ENCODE measurements at regions not wholly inside any gene's neighbourhood (a gene's known extent, or its start where the extent isn't known, plus 50 kb on each side); places are given as distances from the start of the nearest gene placed in this dataset.

- no CpG with 5 or more reads among the region's 2 CpGs for WGBS (ENCODE audit: extremely low coverage, insufficient coverage, insufficient read length)
These were observed 219.6 kb upstream of the LRRN1 start for GRCh38 chr3:3579658-3580057.

DNA sequence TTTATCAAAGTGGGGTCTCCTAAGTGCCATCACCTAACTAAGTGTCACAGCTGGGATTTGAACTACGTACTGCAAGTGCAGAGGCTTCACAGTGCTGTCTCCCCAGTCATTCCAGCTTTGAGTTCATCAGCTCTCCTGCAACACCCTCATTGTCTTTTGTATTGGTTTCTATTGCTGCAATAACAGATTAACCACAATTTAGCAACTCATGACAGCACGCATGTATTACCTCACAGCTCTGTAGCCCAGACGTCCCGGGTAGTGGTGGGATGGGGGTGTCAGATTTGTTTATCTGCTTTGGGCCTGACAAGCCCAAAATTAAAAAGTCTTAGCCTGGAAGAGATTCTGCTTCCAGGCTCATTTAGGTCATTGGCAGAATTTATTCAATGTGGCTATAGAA is 220.5 kb upstream of the LRRN1 start:
- Histone ChIP-seq H2AK5ac (ENCODE audit: low read length) (no peak overlapping the region), H3K4ac (ENCODE audit: low read depth, low read length) (no peak overlapping the region), H4K8ac (ENCODE audit: low read depth, low read length) (no peak overlapping the region), H3K4me1 (ENCODE audit: control insufficient read depth in 1 of 2, insufficient read depth in 2 of 2, low read length in 2 of 2) (no peaks in the 10 kb centered on the region), H2BK120ac (ENCODE audit: insufficient read depth, low read length, poor library complexity) (no peak overlapping the region), H3K9me3 (ENCODE audit: insufficient read depth, low read depth, low read length) (no peaks in the 10 kb centered on the region), H2BK12ac (ENCODE audit: low read length) (no peak overlapping the region), H3K79me2 (ENCODE audit: control insufficient read depth, insufficient read depth, low read length, poor library complexity) (no peaks in the 10 kb centered on the region), H3K14ac (ENCODE audit: low read length) (no peak overlapping the region), H4K12ac (ENCODE audit: low read depth, low read length) (no peak overlapping the region), H3K79me1 (ENCODE audit: low read length) (no peaks in the 10 kb centered on the region), H3K27me3 (ENCODE audit: insufficient read depth, low read length) (no peaks in the 10 kb centered on the region), H3K27ac (ENCODE audit: low read depth, low read length) (no peak overlapping the region), H2BK5ac (ENCODE audit: low read depth, low read length, poor library complexity) (no peak overlapping the region), H3K4me2 (ENCODE audit: low read length) (no peak overlapping the region), H3K4me3 (ENCODE audit: low read depth, low read length) (no peak overlapping the region), H3K23ac (ENCODE audit: low read length) (no peak overlapping the region), H3K18ac (ENCODE audit: low read length) (no peak overlapping the region), H2AFZ (ENCODE audit: insufficient read depth, low read length, poor library complexity) (no peak overlapping the region), H3K9ac (ENCODE audit: low read length) (no peak overlapping the region), H4K91ac (ENCODE audit: low read depth, low read length) (no peak overlapping the region), H3K36me3 (ENCODE audit: control insufficient read depth in 1 of 2, insufficient read depth in 2 of 2, low read length in 2 of 2) (no peaks in the 10 kb centered on the region)
- no CpG with 5 or more reads among the region's 4 CpGs for WGBS (ENCODE audit: extremely low coverage, insufficient coverage, insufficient read length)
- DNase-seq, result no peak

More at GRCh38 chr3:3579658-3580057, 219.6 kb upstream of the LRRN1 start:
- Histone ChIP-seq H2BK12ac (ENCODE audit: low read length) (no peak overlapping the region), H2AK5ac (ENCODE audit: low read length) (no peak overlapping the region), H3K79me1 (ENCODE audit: low read length) (no peaks in the 10 kb centered on the region), H3K4me1 (ENCODE audit: control insufficient read depth in 1 of 2, insufficient read depth in 2 of 2, low read length in 2 of 2) (no peaks in the 10 kb centered on the region), H2BK5ac (ENCODE audit: low read depth, low read length, poor library complexity) (no peak overlapping the region), H3K79me2 (ENCODE audit: control insufficient read depth, insufficient read depth, low read length, poor library complexity) (no peaks in the 10 kb centered on the region), H2BK120ac (ENCODE audit: insufficient read depth, low read length, poor library complexity) (no peak overlapping the region), H3K9me3 (ENCODE audit: insufficient read depth, low read depth, low read length) (no peaks in the 10 kb centered on the region), H3K9ac (ENCODE audit: low read length) (no peak overlapping the region), H4K12ac (ENCODE audit: low read depth, low read length) (no peak overlapping the region), H4K91ac (ENCODE audit: low read depth, low read length) (no peak overlapping the region), H3K4ac (ENCODE audit: low read depth, low read length) (no peak overlapping the region), H2AFZ (ENCODE audit: insufficient read depth, low read length, poor library complexity) (no peak overlapping the region), H3K14ac (ENCODE audit: low read length) (no peak overlapping the region), H4K8ac (ENCODE audit: low read depth, low read length) (no peak overlapping the region), H3K27me3 (ENCODE audit: insufficient read depth, low read length) (no peaks in the 10 kb centered on the region), H3K4me2 (ENCODE audit: low read length) (no peak overlapping the region), H3K4me3 (ENCODE audit: low read depth, low read length) (no peak overlapping the region), H3K27ac (ENCODE audit: low read depth, low read length) (no peak overlapping the region), H3K36me3 (ENCODE audit: control insufficient read depth in 1 of 2, insufficient read depth in 2 of 2, low read length in 2 of 2) (no peaks in the 10 kb centered on the region), H3K18ac (ENCODE audit: low read length) (no peak overlapping the region), H3K23ac (ENCODE audit: low read length) (no peak overlapping the region)
- no peak for DNase-seq

DNA sequence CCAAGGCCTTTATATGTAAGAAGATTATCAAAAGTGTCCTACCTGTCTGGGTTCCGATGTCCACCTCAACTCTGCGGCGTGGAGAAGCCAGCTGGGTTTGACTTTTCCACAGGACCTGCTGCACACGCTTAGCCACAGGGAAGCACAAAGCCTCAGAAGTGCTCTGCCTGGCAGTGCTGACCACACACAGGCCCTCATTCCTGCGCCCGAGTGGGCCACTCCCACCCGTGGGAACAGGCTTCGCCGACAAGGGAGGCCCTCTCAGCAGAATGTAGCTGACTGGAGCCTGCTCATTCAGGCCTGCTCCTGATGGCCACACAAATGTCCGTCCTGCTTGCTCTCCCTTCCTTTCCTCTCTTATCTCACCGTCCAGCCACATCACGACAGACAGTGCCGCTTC is 221.4 kb upstream of the LRRN1 start:
- Histone ChIP-seq H2BK120ac (ENCODE audit: insufficient read depth, low read length, poor library complexity) (no peak overlapping the region), H3K4me3 (ENCODE audit: low read depth, low read length) (no peak overlapping the region), H3K79me2 (ENCODE audit: control insufficient read depth, insufficient read depth, low read length, poor library complexity) (no peaks in the 10 kb centered on the region), H3K27me3 (ENCODE audit: insufficient read depth, low read length) (no peaks in the 10 kb centered on the region), H3K4me2 (ENCODE audit: low read length) (no peak overlapping the region), H3K27ac (ENCODE audit: low read depth, low read length) (no peak overlapping the region), H4K8ac (ENCODE audit: low read depth, low read length) (no peak overlapping the region), H4K91ac (ENCODE audit: low read depth, low read length) (peak overlapping the region; percentile 28), H2BK12ac (ENCODE audit: low read length) (no peak overlapping the region), H3K4ac (ENCODE audit: low read depth, low read length) (no peak overlapping the region), H3K4me1 (ENCODE audit: control insufficient read depth in 1 of 2, insufficient read depth in 2 of 2, low read length in 2 of 2) (no peaks in the 10 kb centered on the region), H2AK5ac (ENCODE audit: low read length) (no peak overlapping the region), H3K18ac (ENCODE audit: low read length) (no peak overlapping the region), H4K12ac (ENCODE audit: low read depth, low read length) (no peak overlapping the region), H3K23ac (ENCODE audit: low read length) (no peak overlapping the region), H2BK5ac (ENCODE audit: low read depth, low read length, poor library complexity) (no peak overlapping the region), H3K9me3 (ENCODE audit: insufficient read depth, low read depth, low read length) (no peaks in the 10 kb centered on the region), H3K9ac (ENCODE audit: low read length) (no peak overlapping the region), H3K79me1 (ENCODE audit: low read length) (no peaks in the 10 kb centered on the region), H2AFZ (ENCODE audit: insufficient read depth, low read length, poor library complexity) (no peak overlapping the region), H3K36me3 (ENCODE audit: control insufficient read depth in 1 of 2, insufficient read depth in 2 of 2, low read length in 2 of 2) (no peaks in the 10 kb centered on the region), H3K14ac (ENCODE audit: low read length) (no peak overlapping the region)
- no CpG with 5 or more reads among the region's 13 CpGs for WGBS (ENCODE audit: extremely low coverage, insufficient coverage, insufficient read length)
- DNase-seq, result no peak

DNA sequence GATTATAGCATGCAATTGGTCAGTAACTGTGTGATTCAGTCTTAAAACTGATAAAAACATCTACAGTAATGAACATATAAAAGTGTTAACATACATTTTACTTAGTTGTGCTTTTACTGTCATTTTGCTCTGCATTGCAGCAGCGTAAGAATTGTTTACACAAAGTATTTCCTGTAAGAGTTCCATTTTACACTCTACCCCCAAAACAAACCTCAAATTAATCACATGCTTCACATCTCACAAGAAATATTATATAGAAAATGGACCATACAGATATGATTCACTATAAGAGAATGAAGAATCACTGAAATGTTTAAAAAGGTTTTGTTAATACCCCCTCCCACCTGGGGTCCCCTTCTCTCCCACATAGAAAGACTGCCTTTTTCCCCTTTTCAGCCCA is 225.9 kb upstream of the LRRN1 start:
- no peak for DNase-seq
- no peaks in the 10 kb centered on the region for H3K36me3 ChIP-seq (ENCODE audit: control insufficient read depth in 1 of 2, insufficient read depth in 2 of 2, low read length in 2 of 2)
- H3K14ac ChIP-seq (ENCODE audit: low read length), result no peak overlapping the region
- H3K9me3 ChIP-seq (ENCODE audit: insufficient read depth, low read depth, low read length), result no peaks in the 10 kb centered on the region
- H3K4me3 ChIP-seq (ENCODE audit: low read depth, low read length), result no peak overlapping the region
- no peak overlapping the region for H2BK5ac ChIP-seq (ENCODE audit: low read depth, low read length, poor library complexity)
- H2AFZ ChIP-seq (ENCODE audit: insufficient read depth, low read length, poor library complexity), result no peak overlapping the region
- H3K27ac ChIP-seq (ENCODE audit: low read depth, low read length), result no peak overlapping the region
- H4K91ac ChIP-seq (ENCODE audit: low read depth, low read length), result no peak overlapping the region
- no peak overlapping the region for H4K8ac ChIP-seq (ENCODE audit: low read depth, low read length)
- no peak overlapping the region for H3K4me2 ChIP-seq (ENCODE audit: low read length)
- H2BK120ac ChIP-seq (ENCODE audit: insufficient read depth, low read length, poor library complexity), result no peak overlapping the region
- no peak overlapping the region for H4K12ac ChIP-seq (ENCODE audit: low read depth, low read length)
- no CpG with 5 or more reads among the region's 1 CpG for WGBS (ENCODE audit: extremely low coverage, insufficient coverage, insufficient read length)
- no peaks in the 10 kb centered on the region for H3K79me2 ChIP-seq (ENCODE audit: control insufficient read depth, insufficient read depth, low read length, poor library complexity)
- no peak overlapping the region for H2BK12ac ChIP-seq (ENCODE audit: low read length)
- no peaks in the 10 kb centered on the region for H3K79me1 ChIP-seq (ENCODE audit: low read length)
- no peaks in the 10 kb centered on the region for H3K4me1 ChIP-seq (ENCODE audit: control insufficient read depth in 1 of 2, insufficient read depth in 2 of 2, low read length in 2 of 2)
- no peak overlapping the region for H3K23ac ChIP-seq (ENCODE audit: low read length)
- no peak overlapping the region for H3K9ac ChIP-seq (ENCODE audit: low read length)
- no peak overlapping the region for H2AK5ac ChIP-seq (ENCODE audit: low read length)
- H3K27me3 ChIP-seq (ENCODE audit: insufficient read depth, low read length), result no peaks in the 10 kb centered on the region
- no peak overlapping the region for H3K18ac ChIP-seq (ENCODE audit: low read length)
- no peak overlapping the region for H3K4ac ChIP-seq (ENCODE audit: low read depth, low read length)

Data from trophoblast cell (in vitro differentiated cells and primary cell).